Panc1 (cell line): ENCODE measurements at regions not wholly inside any gene's neighbourhood (a gene's known extent, or its start where the extent isn't known, plus 50 kb on each side); places are given as distances from the start of the nearest gene placed in this dataset.

Experiments used
- ATAC-seq: fragments of 200-7000 bp; cut with Tn5 transposase; 2 replicates; pipeline ENCODE4 v1.9.1; 2020; ENCODE audit warnings: mild to moderate bottlenecking, moderate library complexity
- BruUV-seq: library from RNA; stranded (reverse); fragments of 400-500 nt; replicated peaks from 2 replicates; lab custom pipeline; 2021; lab: Mats Ljungman, UMichigan
- CTCF ChIA-PET: fragments of 300-600 bp; sonication (Branson Sonifier 250); formaldehyde crosslinking; loops from one replicate; lab custom pipeline; 2022; ENCODE audit warnings: antibody characterized with exemption; lab: Charles Lee
- POLR2A ChIA-PET: fragments of 300-600 bp; sonication (Branson Sonifier 250); formaldehyde crosslinking; loops from one replicate; lab custom pipeline; 2022; ENCODE audit warnings: antibody characterized with exemption; lab: Charles Lee
- DNase-seq: peaks from one replicate; pipeline ENCODE4 v3.0.0-alpha.2; 2010; ENCODE audit warnings: low read depth, low spot score
- H3K27ac ChIP-seq: 2 replicates; pipeline ENCODE4 v1.5.1; 2011; ENCODE audit warnings: mild to moderate bottlenecking, low read length, inconsistent platforms
- H3K27me3 ChIP-seq: fragments of 200-500 bp; sonication (Bioruptor generic); 2 replicates; pipeline ENCODE4 v1.6.0; 2014; ENCODE audit warnings: low read length, inconsistent platforms; ENCODE audit not compliant: control insufficient read depth, insufficient read depth
- H3K36me3 ChIP-seq: fragments of 200-500 bp; sonication (Bioruptor generic); 2 replicates; pipeline ENCODE4 v1.5.1; 2014; ENCODE audit warnings: inconsistent platforms, mild to moderate bottlenecking, low read length, moderate library complexity; ENCODE audit not compliant: control insufficient read depth, insufficient read depth
- H3K4me1 ChIP-seq: 2 replicates; pipeline ENCODE4 v1.5.1; 2011; ENCODE audit warnings: inconsistent platforms, mild to moderate bottlenecking, low read length, moderate library complexity; ENCODE audit not compliant: control insufficient read depth, insufficient read depth
- H3K4me3 ChIP-seq, 2 experiments: 2 replicates each; pipeline ENCODE4 v1.5.1; 2011 to 2012; ENCODE audit warnings: low read depth in 2 of 2, low read length in 2 of 2, mild to moderate bottlenecking in 2 of 2, inconsistent platforms in 1 of 2, moderate library complexity in 1 of 2
- H3K9me3 ChIP-seq: fragments of 200-500 bp; sonication (Bioruptor generic); 2 replicates; pipeline ENCODE4 v1.5.1; 2014; ENCODE audit warnings: low read depth, mild to moderate bottlenecking, inconsistent platforms, low read length, moderate library complexity; ENCODE audit not compliant: control insufficient read depth, insufficient read depth
- POLR2AphosphoS5 ChIP-seq: IDR thresholded peaks from 2 replicates; pipeline ENCODE4 v1.6.1; 2012; ENCODE audit warnings: mild to moderate bottlenecking, low read depth, low read length, moderate library complexity
- SIN3A ChIP-seq: IDR thresholded peaks from 2 replicates; pipeline ENCODE4 v1.6.1; 2012; ENCODE audit warnings: low read depth, mild to moderate bottlenecking, low read length, moderate library complexity, borderline replicate concordance; ENCODE audit not compliant: insufficient read depth
- TCF7L2 ChIP-seq: IDR thresholded peaks from 2 replicates; pipeline ENCODE4 v1.6.1; 2011; ENCODE audit warnings: mild to moderate bottlenecking, low read depth, low read length, inconsistent platforms
- in situ Hi-C: cut with HindIII; loops from 2 replicates; pipeline ENCODE4 v1.10.0; 2016; ENCODE audit warnings: low sequenced_read_pairs, low pct_unique_long_range_greater_than_20kb
- intact Hi-C: fragments of 100-400 bp; cut with micrococcal nuclease; formaldehyde crosslinking; loops from one replicate; pipeline ENCODE4 v1.10.0; 2022; ENCODE audit not compliant: unreplicated experiment
- TF ChIP-seq, protein P1 (sequence below), 2 experiments: IDR thresholded peaks; 2 replicates each; pipeline ENCODE4 v1.6.1; 2011 to 2012; ENCODE audit warnings: low read depth in 2 of 2, control low read depth in 1 of 2, low read length in 1 of 2, mild to moderate bottlenecking in 1 of 2, moderate library complexity in 1 of 2; ENCODE audit not compliant: insufficient read depth in 1 of 2
- TF ChIP-seq, protein P2 (sequence below): fragments of 450-650 bp; IDR thresholded peaks from 2 replicates; pipeline ENCODE4 v1.5.1; 2017; ENCODE audit warnings: mild to moderate bottlenecking

DNA sequence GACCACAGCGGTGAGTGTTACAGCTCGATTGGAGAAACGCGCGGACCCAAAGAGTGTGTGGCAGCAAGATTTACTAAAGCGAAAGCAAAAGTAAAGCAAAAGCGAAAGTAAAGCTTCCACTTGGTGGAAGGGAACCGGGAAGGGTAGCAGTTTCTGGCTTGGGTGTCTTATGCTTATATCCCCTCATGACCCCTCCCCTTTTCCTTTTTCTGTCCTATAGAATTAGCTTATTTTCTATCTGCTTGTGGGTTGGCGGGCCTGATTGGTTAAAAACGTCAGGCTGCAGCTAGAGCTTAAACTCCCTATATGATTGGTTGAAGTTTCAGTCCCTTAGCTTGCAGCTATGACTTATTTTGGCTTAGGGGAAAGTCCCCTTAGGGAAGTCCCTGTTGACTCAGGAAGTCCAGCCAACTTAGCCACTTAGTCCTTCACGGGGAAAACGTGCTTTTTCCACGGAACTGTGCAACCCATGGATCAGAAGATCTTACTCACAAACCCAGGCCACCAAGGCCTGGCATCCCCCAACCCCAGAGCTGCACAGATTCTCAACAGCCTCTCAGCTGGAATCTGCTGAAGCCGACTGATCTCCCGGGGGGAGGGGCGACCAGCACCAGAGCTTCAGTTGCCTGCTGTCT lies 114.2 kb upstream of the ADAMTS16 start:
- H3K9me3 ChIP-seq: no peaks in the 10 kb centered on the region
- H3K36me3 ChIP-seq: no peaks in the 10 kb centered on the region
- ChIA-PET POLR2A (interaction anchor here (0.7 kb wide), 1 partner anchor 244 kb away, joined by 3 read pairs; no protein-coding TSS in a partner anchor), CTCF (interaction anchor here (0.6 kb wide), 1 partner anchor 69 kb away, joined by 4 read pairs; no protein-coding TSS in a partner anchor)
- H3K27ac ChIP-seq: no peak overlapping the region
- in situ Hi-C loops (no loop called here), intact Hi-C loops (no loop called here)
- peak overlapping the region; percentile 45 to 56 for H3K4me3 ChIP-seq
- DNase-seq (peak; percentile 18), ATAC-seq (no peak)
- H3K4me1 ChIP-seq: no peaks in the 10 kb centered on the region
- no peaks in the 10 kb centered on the region for H3K27me3 ChIP-seq
- BruUV-seq: no TSS peak
- TF ChIP-seq POLR2AphosphoS5 (no peak), TCF7L2 (no peak)
- TF ChIP-seq, protein P1, sequence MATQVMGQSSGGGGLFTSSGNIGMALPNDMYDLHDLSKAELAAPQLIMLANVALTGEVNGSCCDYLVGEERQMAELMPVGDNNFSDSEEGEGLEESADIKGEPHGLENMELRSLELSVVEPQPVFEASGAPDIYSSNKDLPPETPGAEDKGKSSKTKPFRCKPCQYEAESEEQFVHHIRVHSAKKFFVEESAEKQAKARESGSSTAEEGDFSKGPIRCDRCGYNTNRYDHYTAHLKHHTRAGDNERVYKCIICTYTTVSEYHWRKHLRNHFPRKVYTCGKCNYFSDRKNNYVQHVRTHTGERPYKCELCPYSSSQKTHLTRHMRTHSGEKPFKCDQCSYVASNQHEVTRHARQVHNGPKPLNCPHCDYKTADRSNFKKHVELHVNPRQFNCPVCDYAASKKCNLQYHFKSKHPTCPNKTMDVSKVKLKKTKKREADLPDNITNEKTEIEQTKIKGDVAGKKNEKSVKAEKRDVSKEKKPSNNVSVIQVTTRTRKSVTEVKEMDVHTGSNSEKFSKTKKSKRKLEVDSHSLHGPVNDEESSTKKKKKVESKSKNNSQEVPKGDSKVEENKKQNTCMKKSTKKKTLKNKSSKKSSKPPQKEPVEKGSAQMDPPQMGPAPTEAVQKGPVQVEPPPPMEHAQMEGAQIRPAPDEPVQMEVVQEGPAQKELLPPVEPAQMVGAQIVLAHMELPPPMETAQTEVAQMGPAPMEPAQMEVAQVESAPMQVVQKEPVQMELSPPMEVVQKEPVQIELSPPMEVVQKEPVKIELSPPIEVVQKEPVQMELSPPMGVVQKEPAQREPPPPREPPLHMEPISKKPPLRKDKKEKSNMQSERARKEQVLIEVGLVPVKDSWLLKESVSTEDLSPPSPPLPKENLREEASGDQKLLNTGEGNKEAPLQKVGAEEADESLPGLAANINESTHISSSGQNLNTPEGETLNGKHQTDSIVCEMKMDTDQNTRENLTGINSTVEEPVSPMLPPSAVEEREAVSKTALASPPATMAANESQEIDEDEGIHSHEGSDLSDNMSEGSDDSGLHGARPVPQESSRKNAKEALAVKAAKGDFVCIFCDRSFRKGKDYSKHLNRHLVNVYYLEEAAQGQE (IDR thresholded peaks at IDR 0.05; ENCODE audit: insufficient read depth in 1 of 2, low read depth in 2 of 2, low read length in 1 of 2): no peak
- TF ChIP-seq, protein P2, sequence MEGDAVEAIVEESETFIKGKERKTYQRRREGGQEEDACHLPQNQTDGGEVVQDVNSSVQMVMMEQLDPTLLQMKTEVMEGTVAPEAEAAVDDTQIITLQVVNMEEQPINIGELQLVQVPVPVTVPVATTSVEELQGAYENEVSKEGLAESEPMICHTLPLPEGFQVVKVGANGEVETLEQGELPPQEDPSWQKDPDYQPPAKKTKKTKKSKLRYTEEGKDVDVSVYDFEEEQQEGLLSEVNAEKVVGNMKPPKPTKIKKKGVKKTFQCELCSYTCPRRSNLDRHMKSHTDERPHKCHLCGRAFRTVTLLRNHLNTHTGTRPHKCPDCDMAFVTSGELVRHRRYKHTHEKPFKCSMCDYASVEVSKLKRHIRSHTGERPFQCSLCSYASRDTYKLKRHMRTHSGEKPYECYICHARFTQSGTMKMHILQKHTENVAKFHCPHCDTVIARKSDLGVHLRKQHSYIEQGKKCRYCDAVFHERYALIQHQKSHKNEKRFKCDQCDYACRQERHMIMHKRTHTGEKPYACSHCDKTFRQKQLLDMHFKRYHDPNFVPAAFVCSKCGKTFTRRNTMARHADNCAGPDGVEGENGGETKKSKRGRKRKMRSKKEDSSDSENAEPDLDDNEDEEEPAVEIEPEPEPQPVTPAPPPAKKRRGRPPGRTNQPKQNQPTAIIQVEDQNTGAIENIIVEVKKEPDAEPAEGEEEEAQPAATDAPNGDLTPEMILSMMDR: no peak

DNA sequence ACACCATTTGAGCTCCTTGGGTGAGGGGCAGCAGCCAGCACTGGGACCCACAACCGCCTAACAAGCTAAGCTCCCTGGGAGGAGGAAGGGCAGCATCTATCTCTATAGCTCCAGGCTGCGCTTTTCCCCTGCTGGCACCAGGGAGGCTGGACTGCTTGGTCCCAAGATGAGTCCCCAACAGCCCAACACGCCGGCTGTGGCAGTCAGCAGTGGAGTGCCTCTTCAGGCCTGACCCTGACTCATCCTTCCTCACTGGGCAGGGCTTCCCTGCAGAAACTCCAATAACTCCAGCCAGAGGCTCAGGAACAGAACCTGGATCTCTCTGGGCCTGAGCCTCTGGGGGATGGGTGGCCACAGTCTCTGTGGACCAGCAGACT lies 113.7 kb upstream of the ADAMTS16 start:
- TF ChIP-seq, protein P2: no peak
- TF ChIP-seq TCF7L2: no peak
- no peak for TF ChIP-seq POLR2AphosphoS5
- no peak for TF ChIP-seq SIN3A
- TF ChIP-seq, protein P1 (IDR thresholded peaks at IDR 0.05; ENCODE audit: insufficient read depth in 1 of 2, low read depth in 2 of 2, low read length in 1 of 2): no peak
- H3K27ac ChIP-seq: no peak overlapping the region
- BruUV-seq: no TSS peak
- H3K27me3 ChIP-seq: no peaks in the 10 kb centered on the region
- intact Hi-C loops (no loop called here), in situ Hi-C loops (no loop called here)
- no peaks in the 10 kb centered on the region for H3K4me1 ChIP-seq
- H3K4me3 ChIP-seq: peak overlapping the region in 1 of 2 experiments; percentile 56; a peak in 1 of 4 replicates
- ATAC-seq (no peak), DNase-seq (no peak)
- CTCF ChIA-PET: interaction anchor here (0.6 kb wide), 1 partner anchor 70 kb away, joined by 4 read pairs; no protein-coding TSS in a partner anchor
- H3K9me3 ChIP-seq: no peaks in the 10 kb centered on the region
- POLR2A ChIA-PET: no interaction called here
- no peaks in the 10 kb centered on the region for H3K36me3 ChIP-seq
